ENCODE measurements at regions not wholly inside any gene's neighbourhood (a gene's known extent, or its start where the extent isn't known, plus 50 kb on each side); places are given as distances from the start of the nearest gene placed in this dataset.

DNA sequence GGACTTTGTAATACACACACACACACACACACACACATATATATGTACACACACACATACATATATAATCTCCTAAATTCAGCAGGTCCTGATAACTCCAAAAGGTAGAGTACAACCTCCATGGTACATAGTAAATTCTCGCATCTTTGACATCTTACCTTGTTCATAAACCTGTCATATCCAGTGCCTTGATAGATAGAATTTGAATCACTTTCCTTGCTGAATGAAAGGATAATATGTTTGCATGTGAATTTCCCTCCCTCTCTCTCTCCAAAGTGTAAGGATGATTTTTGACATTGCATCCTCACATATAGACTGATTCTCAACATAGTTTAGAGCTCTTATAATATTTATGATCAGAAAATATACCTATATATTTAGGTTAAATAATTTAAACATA, 567.1 kb upstream of the ADGRL2 start:
- in situ Hi-C loops (cut with HindIII; ENCODE audit: low pct_ligation_motif_present, low pct_unique_long_range_greater_than_20kb, low sequenced_read_pairs), result no loop called here
- DNase-seq, result no peak

DNA sequence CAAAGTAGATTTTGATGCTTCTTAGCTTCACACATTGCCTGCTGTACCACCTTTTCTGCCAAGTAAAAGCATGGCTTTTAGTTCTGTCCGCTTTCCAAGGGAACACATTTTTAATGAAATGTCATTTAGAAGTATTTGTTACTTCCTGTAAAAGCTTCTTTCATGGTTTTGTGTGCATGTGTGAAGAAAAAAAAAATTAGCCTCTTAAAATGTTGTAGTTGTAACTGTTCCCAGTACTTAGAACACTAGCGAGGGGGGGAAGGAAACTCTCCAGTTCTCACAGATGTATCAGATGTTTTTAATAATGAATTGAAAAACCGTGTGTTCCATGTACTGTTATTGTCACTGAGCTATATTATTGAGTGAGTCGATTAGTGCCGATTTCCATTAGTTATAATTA, 568.3 kb upstream of the ADGRL2 start:
- in situ Hi-C loops (cut with HindIII; ENCODE audit: low pct_ligation_motif_present, low pct_unique_long_range_greater_than_20kb, low sequenced_read_pairs), result no loop called here
- DNase-seq, result no peak

DNA sequence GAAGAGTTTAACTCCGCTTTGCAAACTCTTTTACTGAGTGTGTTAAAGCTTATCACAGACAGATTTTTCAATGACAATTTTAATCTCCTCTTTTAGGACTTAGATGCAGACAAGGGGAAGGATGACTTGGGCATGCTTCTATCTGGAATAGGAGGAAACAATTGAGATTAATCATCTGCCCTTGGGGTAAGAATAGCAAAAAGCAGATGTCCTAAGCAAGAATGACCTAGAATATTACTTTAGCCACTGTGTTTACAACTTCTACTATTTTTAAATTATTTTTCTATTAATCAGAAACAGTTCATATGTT, 569.0 kb upstream of the ADGRL2 start:
- DNase-seq, result no peak
- in situ Hi-C loops (cut with HindIII; ENCODE audit: low pct_ligation_motif_present, low pct_unique_long_range_greater_than_20kb, low sequenced_read_pairs), result no loop called here

DNA sequence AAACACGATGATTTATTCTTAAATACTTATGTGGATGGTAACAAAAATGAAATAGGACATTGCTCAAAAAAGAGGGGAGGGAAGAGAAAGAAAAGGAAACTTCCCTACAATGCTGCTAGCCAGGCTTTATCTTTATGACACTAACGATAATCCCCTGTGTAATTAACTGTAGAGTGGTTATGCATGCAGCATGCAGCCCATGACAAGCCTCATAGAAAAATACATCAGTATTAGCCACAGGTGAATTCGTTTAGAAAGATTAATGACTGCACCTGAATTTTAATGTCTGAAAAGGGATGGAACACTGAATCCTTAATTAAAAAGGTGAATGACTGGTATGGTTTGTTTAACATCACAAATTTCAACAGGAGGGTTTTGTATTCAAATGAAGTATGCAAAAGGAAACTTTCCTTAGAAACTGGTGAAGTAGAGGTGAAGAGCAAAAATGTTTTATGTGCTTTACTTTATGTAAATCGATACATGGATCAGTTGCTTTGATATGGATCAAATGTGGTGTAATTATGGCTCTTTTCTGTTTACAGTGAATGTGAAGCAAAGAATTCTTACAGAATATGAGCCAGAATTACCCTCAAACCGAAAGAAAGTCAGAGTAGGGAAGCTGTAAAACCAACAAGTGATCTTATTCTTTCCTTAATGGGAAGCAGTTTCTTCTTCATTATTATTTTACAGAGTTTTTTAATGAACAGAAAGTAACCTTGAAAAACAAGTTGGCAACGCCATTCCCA, 569.6 kb upstream of the ADGRL2 start:
- in situ Hi-C loops (cut with HindIII; ENCODE audit: low pct_ligation_motif_present, low pct_unique_long_range_greater_than_20kb, low sequenced_read_pairs), result no loop called here

DNA sequence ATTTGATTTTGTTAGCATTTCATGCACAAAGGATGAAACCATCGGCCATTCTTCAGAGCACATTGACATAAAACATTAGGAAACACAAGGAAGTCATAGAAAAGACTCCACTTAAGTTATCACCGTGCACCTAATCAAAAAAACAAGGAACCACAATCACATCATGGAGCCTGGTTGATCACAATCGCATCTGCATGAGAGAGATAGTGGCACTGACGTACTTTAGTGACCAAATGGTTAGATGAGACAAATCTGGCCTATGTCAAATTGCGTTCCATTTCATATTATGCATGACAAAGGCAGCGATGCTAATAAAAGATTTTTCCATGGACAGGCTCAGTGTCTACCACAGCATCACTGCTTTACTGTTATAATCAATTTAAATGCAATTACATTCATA, 571.8 kb upstream of the ADGRL2 start:
- in situ Hi-C loops (cut with HindIII; ENCODE audit: low pct_ligation_motif_present, low pct_unique_long_range_greater_than_20kb, low sequenced_read_pairs), result no loop called here
- no peak for DNase-seq

More for the DNA sequence above, 569.6 kb upstream of the ADGRL2 start:
- DNase-seq, result no peak

DNA sequence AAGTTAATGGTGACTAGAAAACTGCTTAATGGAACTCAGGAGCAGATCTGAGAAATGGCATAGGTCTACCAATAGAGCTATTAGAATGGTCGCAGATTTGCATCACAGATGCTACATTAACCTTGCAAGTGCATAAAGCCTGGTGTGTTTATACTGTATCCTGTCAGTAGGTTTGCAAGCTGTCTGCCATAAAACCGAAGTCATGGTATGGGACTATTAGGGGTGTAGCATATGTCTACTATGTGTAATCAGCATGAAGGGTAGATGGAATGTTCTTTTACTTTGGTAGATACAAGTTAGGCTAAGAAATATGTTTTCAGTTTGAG, 574.2 kb upstream of the ADGRL2 start:
- no peak for DNase-seq
- in situ Hi-C loops (cut with HindIII; ENCODE audit: low pct_ligation_motif_present, low pct_unique_long_range_greater_than_20kb, low sequenced_read_pairs), result no loop called here

DNA sequence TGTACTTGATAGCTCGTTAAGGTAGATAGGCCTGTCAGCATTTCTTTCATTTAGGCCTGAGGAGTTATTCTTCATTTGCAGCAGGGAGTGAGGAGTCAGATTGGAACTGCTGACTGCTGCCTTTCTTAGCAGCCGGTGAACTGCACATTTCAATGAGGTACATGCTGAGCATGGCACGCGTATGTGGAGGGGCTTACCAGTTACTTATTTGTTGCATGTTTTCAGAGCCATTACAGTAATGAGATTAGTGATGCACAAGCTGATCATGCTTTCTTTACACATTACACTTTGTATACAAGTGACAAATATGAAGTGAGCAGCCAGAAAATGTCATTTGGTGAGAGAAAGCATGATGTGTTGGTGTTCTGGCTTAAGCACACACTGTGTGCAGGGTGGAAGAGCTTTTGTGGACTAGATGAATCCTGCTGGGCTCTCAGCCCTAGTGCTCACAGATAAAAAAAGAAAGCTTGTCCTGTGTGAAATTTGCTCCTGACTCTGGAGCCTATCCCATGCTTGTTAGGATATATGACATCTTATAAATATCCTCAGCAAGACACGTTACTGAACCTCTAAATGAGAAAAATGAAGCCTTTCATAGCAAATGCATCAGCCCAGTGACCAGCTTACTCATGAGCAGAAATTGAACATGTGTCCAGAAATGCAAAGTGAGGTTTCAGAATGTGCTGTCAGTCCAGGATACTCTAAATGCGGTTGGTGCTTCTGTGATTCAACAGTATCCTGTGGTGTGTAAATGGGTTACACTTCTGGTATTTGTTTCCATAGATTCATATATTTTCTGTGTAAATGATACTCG, 574.7 kb upstream of the ADGRL2 start:
- in situ Hi-C loops (cut with HindIII; ENCODE audit: low pct_ligation_motif_present, low pct_unique_long_range_greater_than_20kb, low sequenced_read_pairs), result no loop called here
- DNase-seq, result no peak

DNA sequence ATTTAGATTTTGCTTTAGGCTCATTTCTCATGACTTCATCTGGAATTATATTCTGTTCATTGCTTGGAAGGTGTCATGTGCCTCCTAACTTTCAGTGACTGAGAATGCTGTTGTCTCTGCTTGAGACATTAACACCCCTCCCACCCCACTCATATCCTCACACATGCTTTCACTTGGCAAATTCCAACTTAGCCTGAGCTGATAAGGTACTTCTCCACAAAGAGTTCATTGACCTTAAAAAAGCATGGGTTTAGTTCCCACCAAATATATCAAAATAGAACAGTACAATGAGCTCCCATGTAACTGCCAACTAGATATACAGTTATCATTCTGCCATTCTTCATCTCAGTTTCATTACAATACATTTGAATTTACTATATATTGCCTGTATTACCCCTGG, 576.5 kb upstream of the ADGRL2 start:
- DNase-seq, result no peak
- in situ Hi-C loops (cut with HindIII; ENCODE audit: low pct_ligation_motif_present, low pct_unique_long_range_greater_than_20kb, low sequenced_read_pairs), result no loop called here

DNA sequence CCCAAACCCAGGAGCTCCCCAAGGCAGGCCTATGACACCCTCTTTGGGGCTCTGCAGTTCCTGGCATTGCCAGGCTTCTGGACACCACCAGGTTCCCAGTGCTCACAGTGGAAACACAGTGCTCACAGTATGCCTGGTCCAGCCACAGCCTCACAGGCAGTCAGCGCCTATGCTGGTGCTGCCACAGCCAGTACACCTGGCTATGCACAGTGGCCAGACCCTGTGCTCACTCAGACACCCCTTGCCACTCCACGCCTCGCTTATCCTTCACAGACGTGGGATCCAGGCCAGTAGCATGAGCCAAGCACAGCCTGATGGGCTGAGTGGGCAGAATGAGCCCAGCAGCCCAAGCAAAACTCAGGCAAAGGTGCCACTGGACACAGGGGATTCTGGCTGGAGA, 579.2 kb upstream of the ADGRL2 start:
- in situ Hi-C loops (cut with HindIII; ENCODE audit: low pct_ligation_motif_present, low pct_unique_long_range_greater_than_20kb, low sequenced_read_pairs), result no loop called here
- no peak for DNase-seq

DNA sequence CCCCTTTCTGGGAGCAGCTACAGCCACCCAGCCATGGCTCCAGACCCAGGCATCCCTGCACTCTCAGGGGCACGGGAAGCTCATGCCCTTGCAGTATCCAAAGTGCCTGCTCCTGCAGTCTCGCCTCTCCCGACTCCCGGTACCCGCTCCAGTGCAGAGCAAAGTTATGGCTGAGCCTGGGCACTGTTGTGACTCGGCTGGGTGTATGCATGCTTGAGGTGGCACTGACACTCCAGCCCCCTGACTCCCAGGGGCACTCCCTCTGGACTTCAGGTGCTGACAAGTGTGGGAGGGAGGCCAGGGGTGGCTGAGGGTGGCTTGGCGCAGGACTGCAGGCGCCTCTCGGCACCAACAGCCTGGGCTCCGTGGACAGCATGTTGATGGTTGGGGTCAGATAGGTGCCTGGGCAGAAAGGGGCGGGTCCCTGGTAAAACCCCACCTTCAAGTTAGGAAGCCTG, 580.1 kb upstream of the ADGRL2 start:
- DNase-seq, result no peak
- in situ Hi-C loops (cut with HindIII; ENCODE audit: low pct_ligation_motif_present, low pct_unique_long_range_greater_than_20kb, low sequenced_read_pairs), result no loop called here

DNA sequence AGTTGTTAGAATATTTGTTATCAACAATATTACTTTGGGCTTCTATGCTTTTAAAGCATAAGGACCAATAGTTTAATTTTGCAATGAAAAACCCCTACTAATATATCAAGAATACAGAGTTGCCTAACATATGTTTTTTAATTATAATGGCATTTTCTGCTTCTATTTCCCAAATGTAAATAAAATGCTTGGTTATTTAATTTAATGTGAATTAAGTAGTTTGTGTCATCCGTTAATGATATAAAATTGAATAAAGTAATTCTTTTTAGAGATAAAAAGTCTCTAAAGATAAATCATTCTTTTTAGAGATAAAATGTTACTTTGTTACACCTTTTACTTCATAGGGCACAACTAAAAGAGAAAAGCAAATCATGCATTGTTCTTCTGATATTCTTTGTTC, 583.7 kb upstream of the ADGRL2 start:
- in situ Hi-C loops (cut with HindIII; ENCODE audit: low pct_ligation_motif_present, low pct_unique_long_range_greater_than_20kb, low sequenced_read_pairs), result no loop called here
- DNase-seq, result no peak

DNA sequence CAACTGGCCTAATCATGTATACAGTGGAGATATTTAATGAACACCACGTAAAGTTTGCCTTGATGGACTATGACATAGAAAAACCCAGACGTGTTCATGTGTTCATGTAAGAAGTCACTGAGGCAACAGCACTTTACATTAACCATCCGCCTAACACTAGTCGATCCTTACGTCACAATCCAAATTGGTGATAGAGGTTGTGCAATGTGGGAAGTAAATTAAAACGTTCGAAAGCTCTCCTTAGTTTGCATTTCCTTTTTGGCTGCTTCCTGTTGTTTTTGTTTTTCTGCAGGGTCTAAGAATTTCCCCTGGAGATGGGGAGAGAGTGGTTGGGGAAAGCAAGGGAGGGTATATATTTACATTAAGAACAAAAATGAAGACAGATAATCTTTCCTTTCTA, 587.5 kb upstream of the ADGRL2 start:
- DNase-seq, result no peak

DNA sequence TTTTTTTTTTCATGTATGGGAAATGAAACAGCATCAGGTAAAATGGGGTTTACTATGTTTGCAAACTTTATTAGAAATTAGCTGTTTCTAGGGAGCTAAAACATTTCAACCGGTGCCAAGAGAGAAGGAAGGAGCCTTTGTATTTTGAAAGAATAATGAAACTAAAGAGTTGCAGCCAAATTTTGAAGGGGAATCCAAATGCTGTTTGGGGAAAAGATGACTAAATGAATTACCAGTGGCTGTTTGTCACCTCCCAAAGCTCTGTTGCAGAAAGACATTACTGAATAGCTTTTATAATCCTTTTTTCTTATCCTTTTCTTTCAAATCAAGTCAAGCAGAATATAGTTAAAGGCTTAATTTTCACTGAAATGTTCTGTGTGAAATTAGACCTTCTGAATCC, 591.3 kb upstream of the ADGRL2 start:
- no peak for DNase-seq
- in situ Hi-C loops (cut with HindIII; ENCODE audit: low pct_ligation_motif_present, low pct_unique_long_range_greater_than_20kb, low sequenced_read_pairs), result no loop called here

More for the DNA sequence above, 587.5 kb upstream of the ADGRL2 start:
- in situ Hi-C loops (cut with HindIII; ENCODE audit: low pct_ligation_motif_present, low pct_unique_long_range_greater_than_20kb, low sequenced_read_pairs), result no loop called here

DNA sequence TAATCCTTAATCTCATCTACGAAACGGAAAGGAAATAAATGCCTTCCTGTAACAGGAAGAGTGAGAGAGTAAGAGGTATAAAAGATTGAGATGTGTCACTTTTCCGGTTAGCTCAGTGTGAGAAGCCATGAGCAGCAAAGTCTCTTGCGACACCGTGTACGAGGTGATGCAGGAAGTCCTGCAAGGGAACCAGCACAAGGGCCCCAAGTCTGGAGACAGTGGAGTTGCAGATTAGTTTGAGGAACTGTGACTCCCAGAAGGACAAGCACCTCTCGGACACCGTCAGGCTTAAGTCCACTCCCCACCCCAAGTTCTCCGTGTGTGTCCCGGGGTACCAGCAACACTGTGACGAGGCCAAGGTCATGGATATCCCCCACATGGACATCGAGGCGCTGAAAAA, 592.3 kb upstream of the ADGRL2 start:
- in situ Hi-C loops (cut with HindIII; ENCODE audit: low pct_ligation_motif_present, low pct_unique_long_range_greater_than_20kb, low sequenced_read_pairs), result no loop called here
- DNase-seq, result no peak

DNA sequence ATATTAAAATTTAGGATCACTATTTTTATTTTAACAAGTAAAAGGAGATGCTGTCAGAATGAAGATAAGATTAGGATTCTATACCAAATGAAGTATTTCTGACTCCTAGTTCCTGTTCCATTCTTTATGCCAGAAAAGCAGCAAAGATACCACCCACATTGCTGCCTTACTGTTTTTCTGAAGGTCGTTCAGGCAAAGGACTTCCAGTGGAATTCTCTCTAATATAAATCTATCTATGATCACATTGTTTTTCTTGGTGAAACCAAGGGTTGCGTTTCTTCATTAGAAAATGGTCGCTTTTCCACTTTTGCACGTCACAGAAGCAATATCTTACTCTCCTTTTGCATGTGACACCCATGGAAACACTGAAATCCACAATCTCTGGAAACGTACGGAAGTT, 594.8 kb upstream of the ADGRL2 start:
- no peak for DNase-seq
- in situ Hi-C loops (cut with HindIII; ENCODE audit: low pct_ligation_motif_present, low pct_unique_long_range_greater_than_20kb, low sequenced_read_pairs), result no loop called here

DNA sequence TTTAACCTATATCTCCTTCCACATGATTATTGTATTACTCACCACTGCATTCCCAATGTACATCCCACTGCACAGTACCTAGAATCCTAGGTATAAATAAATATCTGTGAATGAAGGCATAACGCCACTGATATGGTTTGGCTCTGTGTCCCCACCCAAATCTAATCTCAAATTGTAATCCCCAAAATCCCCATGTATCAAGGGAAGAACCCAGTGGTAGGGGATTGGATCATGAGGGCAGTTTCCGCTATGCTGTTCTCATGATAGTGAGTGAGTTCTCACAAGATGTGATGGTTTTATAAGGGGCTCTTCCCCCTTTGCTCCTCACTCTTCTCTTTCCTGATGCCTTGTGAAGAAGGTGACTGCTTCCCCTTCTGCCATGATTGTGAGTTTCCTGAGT, 599.0 kb upstream of the ADGRL2 start:
- no peak for DNase-seq
- in situ Hi-C loops (cut with HindIII; ENCODE audit: low pct_ligation_motif_present, low pct_unique_long_range_greater_than_20kb, low sequenced_read_pairs), result no loop called here

DNA sequence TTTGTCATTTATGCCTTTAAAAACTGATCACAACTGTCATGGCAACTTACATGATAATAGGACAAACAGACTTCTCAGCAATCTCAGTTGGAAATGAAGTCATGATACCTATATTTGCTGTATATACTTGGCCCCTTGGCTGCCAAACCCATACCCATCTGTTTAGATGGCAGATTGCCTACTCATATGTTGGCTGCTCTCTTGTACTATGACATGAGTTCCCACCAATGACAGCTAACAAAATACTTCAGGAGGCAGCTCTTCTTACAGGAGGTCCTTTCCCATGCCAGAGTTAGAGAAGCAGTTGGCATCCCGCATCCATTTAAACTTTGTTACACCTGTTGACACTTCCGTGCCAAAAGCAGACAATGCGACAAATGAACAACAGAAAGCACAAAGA, 603.1 kb upstream of the ADGRL2 start:
- in situ Hi-C loops (cut with HindIII; ENCODE audit: low pct_ligation_motif_present, low pct_unique_long_range_greater_than_20kb, low sequenced_read_pairs), result no loop called here
- no peak for DNase-seq

DNA sequence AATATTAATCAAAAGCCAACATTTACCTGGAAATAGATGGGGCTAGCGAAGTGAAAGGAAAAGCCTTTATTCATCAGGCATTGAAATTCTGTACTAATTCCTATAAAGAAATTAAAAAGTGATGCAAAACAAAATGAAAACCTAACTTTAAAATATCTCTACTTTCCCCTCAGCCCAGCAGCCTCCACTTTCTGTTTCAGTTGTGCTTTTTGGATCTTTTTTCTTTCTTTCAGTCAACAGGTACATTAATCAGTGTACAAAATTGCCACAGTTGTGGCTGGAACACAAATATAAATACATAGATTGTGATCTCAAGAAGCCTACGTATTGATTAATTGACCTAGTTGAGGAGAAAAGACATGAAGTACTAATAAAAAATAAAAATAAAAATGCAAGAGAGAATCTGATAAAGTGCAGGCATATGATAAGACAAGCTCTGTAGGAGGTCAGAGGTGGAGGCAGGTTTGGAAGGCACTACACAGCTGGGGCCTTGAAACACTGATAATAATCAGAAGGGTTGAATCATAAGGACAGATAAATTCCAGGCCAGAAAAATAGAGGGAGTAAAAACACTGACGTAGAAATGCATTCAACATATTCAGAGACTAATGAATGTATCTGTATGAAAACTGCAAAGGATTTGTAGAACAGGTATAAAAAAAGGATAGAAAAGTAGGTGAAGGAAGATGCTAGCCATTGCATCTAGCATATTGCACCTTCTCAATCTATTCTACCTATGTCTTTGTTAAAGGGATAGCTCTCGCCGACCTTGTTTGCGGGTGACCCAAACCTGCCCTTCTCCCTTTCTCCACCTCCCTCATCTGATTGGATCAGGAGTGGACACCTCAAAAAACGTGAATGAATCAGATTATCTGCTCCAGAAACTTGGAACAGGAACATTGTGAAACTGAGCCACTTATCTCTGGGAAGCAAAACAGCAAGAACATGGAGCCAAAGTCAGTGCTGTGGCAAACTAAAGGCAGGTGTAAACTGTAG, 607.8 kb upstream of the ADGRL2 start:
- no peak for DNase-seq
- in situ Hi-C loops (cut with HindIII; ENCODE audit: low pct_ligation_motif_present, low pct_unique_long_range_greater_than_20kb, low sequenced_read_pairs), result no loop called here

DNA sequence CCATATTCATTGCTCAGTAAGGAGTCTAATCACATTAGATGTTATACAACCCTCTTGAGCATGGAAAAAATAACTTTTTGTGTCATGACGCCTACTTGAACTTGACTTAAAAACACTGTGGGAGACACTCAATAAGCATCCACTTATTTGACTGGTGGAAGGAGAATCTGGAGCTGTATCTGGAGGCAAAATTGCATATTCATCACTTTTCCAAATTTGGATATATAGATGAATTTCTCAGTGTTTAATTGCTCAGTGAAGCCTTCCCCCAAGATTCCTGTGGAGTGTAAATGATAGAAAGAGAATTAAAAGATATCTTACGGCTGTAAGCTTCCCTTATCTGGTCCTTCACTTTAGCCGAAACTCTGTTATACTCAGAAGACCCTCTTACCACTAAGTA, 610.7 kb upstream of the ADGRL2 start:
- no peak for DNase-seq
- in situ Hi-C loops (cut with HindIII; ENCODE audit: low pct_ligation_motif_present, low pct_unique_long_range_greater_than_20kb, low sequenced_read_pairs), result no loop called here
